OCI-LY7 (cell line): ENCODE measurements at regions not wholly inside any gene's neighbourhood (a gene's known extent, or its start where the extent isn't known, plus 50 kb on each side); places are given as distances from the start of the nearest gene placed in this dataset.

Experiments
- BruUV-seq: library from RNA; stranded (reverse); fragments of 400-500 nt; replicated peaks from 2 replicates; lab custom pipeline; 2021; lab: Mats Ljungman, UMichigan
- CTCF ChIA-PET: fragments of 300-600 bp; sonication (Branson Sonifier 250); formaldehyde crosslinking; loops from one replicate; lab custom pipeline; 2022; ENCODE audit warnings: antibody characterized with exemption; ENCODE audit not compliant: unreplicated experiment; lab: Charles Lee
- POLR2A ChIA-PET: fragments of 300-600 bp; sonication (Branson Sonifier 250); formaldehyde crosslinking; loops from one replicate; lab custom pipeline; 2022; ENCODE audit warnings: antibody characterized with exemption; lab: Charles Lee
- DNase-seq: peaks from one replicate; pipeline ENCODE4 v3.0.0-alpha.2; 2015; ENCODE audit warnings: low spot score
- H2AFZ ChIP-seq: fragments of 200-600 bp; sonication (generic), shearing (Covaris generic); 2 replicates; pipeline ENCODE4 v1.6.1; 2014; ENCODE audit warnings: mild to moderate bottlenecking, antibody characterized with exemption, low read length, moderate library complexity
- H3K27ac ChIP-seq: fragments of 200-600 bp; sonication (generic); 2 replicates; pipeline ENCODE4 v1.5.1; 2014; ENCODE audit warnings: mixed run types, low read depth, mild to moderate bottlenecking, moderate library complexity, low read length, inconsistent platforms; ENCODE audit not compliant: poor library complexity, severe bottlenecking
- H3K36me3 ChIP-seq: fragments of 200-600 bp; sonication (generic); 2 replicates; pipeline ENCODE4 v1.6.1; 2014; ENCODE audit warnings: mild to moderate bottlenecking, antibody characterized with exemption, low read length, moderate library complexity, mixed read lengths; ENCODE audit not compliant: insufficient read depth
- H3K4me1 ChIP-seq: fragments of 200-600 bp; sonication (generic); 2 replicates; pipeline ENCODE4 v1.5.1; 2014; ENCODE audit warnings: mild to moderate bottlenecking, low read length; ENCODE audit not compliant: insufficient read depth, poor library complexity, severe bottlenecking
- H3K4me2 ChIP-seq: fragments of 200-600 bp; sonication (generic); 2 replicates; pipeline ENCODE4 v1.6.1; 2014; ENCODE audit warnings: mild to moderate bottlenecking, low read length
- H3K4me3 ChIP-seq: fragments of 200-600 bp; sonication (generic); 2 replicates; pipeline ENCODE4 v1.5.1; 2014; ENCODE audit warnings: mild to moderate bottlenecking, low read depth, low read length; ENCODE audit not compliant: poor library complexity, severe bottlenecking
- H3K79me2 ChIP-seq: fragments of 200-600 bp; sonication (generic); 2 replicates; pipeline ENCODE4 v1.6.1; 2016; ENCODE audit warnings: low read depth, mild to moderate bottlenecking, low read length, moderate library complexity, mixed read lengths; ENCODE audit not compliant: insufficient read depth
- H3K9me2 ChIP-seq: fragments of 200-600 bp; sonication (generic); 2 replicates; pipeline ENCODE4 v1.6.1; 2016; ENCODE audit warnings: mild to moderate bottlenecking, low read length, mixed read lengths; ENCODE audit not compliant: insufficient read depth
- H3K9me3 ChIP-seq: fragments of 200-600 bp; sonication (generic); 2 replicates; pipeline ENCODE4 v1.6.1; 2014; ENCODE audit warnings: mild to moderate bottlenecking, mixed run types, low read length, mixed read lengths
- H4K20me1 ChIP-seq: fragments of 200-600 bp; sonication (generic); 2 replicates; pipeline ENCODE4 v1.6.1; 2014; ENCODE audit warnings: mild to moderate bottlenecking, antibody characterized with exemption, low read length, moderate library complexity, mixed read lengths; ENCODE audit not compliant: insufficient read depth
- EZH2phosphoT487 ChIP-seq: fragments of 200-600 bp; sonication (generic); IDR thresholded peaks from 2 replicates; pipeline ENCODE4 v1.6.1; 2018; ENCODE audit warnings: low read depth, borderline replicate concordance, mild to moderate bottlenecking, mixed run types, antibody characterized with exemption, low read length, moderate library complexity, mixed read lengths
- intact Hi-C: fragments of 100-400 bp; cut with micrococcal nuclease; formaldehyde crosslinking; loops from one replicate; pipeline ENCODE4 v1.10.0; 2022; ENCODE audit not compliant: unreplicated experiment
- TF ChIP-seq, protein P1 (sequence below): fragments of 200-600 bp; sonication (generic); conservative IDR thresholded peaks from 2 replicates; pipeline ENCODE4 v1.5.1; 2014; ENCODE audit warnings: mild to moderate bottlenecking, antibody characterized with exemption, low read length, moderate library complexity, mixed read lengths

DNA sequence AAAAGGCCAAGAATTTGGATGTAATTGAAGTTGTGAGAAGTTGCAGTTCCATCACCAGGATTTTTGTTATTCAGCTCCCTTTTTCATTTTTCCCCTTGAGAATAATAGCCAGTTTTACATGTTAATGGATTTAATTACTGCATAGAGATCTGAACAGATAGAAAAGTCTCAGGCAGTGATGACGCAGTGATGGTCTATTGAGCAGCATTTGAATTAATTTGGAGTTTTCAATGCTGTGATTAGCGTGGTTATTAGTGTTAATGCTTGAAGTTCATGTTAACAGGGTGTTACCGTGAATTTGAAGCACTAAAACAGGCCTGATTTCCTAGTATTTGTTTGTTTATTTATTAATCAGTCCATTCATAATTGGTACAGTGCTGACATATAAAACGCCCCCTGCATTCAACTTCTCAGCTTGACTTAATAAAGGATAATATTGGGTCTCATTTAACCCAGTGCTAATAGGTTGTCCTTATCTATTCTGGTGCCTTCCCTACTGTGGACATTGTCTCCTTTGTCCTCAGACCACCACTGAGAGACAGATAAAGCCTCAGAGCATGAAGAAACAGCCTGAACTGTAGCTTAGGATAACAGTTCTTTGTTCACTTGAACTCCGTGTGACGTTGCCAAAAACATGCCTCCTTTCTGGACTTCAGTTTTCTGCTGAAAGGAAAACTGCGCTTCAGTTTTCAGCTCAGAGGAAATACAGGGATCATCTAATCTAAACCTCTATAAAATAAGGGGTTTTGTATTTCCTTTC lies 82.4 kb downstream of the RTP4 start:
- BruUV-seq: no TSS peak
- no peak for DNase-seq
- no peaks in the 10 kb centered on the region for H3K36me3 ChIP-seq
- H3K4me1 ChIP-seq: no peaks in the 10 kb centered on the region
- H3K9me2 ChIP-seq: no peaks in the 10 kb centered on the region
- POLR2A ChIA-PET: interaction anchor here (0.6 kb wide), 1 partner anchor 51 kb away, joined by 4 read pairs; no protein-coding TSS in a partner anchor
- no peak overlapping the region for H3K4me3 ChIP-seq
- CTCF ChIA-PET: no interaction called here
- TF ChIP-seq EZH2phosphoT487: no peak
- TF ChIP-seq, protein P1, sequence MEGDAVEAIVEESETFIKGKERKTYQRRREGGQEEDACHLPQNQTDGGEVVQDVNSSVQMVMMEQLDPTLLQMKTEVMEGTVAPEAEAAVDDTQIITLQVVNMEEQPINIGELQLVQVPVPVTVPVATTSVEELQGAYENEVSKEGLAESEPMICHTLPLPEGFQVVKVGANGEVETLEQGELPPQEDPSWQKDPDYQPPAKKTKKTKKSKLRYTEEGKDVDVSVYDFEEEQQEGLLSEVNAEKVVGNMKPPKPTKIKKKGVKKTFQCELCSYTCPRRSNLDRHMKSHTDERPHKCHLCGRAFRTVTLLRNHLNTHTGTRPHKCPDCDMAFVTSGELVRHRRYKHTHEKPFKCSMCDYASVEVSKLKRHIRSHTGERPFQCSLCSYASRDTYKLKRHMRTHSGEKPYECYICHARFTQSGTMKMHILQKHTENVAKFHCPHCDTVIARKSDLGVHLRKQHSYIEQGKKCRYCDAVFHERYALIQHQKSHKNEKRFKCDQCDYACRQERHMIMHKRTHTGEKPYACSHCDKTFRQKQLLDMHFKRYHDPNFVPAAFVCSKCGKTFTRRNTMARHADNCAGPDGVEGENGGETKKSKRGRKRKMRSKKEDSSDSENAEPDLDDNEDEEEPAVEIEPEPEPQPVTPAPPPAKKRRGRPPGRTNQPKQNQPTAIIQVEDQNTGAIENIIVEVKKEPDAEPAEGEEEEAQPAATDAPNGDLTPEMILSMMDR: no peak
- H3K79me2 ChIP-seq: no peaks in the 10 kb centered on the region
- no peak overlapping the region for H3K27ac ChIP-seq
- H2AFZ ChIP-seq: no peak overlapping the region
- intact Hi-C loops: no loop called here
- no peaks in the 10 kb centered on the region for H3K9me3 ChIP-seq
- no peak overlapping the region for H3K4me2 ChIP-seq
- no peaks in the 10 kb centered on the region for H4K20me1 ChIP-seq

DNA sequence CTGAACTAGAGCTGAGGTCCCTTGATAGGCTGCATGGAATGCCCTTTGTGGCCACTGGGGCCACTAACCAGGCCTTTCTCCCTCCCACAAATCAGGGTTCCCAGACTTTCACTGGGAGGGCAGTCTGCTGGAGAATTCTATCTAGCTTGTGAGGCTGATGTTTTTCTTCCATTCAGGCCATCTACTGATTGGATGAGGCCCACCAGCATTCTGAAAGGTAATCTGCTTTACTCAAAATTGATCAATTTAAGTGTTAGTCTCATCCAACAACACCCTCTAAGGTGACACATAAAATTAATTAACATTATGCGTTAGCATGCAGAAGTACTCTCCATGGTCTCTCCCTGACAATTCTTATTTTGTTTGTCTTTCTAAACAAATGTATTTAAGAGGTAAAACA lies 80.5 kb downstream of the RTP4 start:
- no TSS peak for BruUV-seq
- CTCF ChIA-PET: no interaction called here
- no peaks in the 10 kb centered on the region for H3K4me1 ChIP-seq
- H3K4me2 ChIP-seq: no peak overlapping the region
- no peaks in the 10 kb centered on the region for H3K79me2 ChIP-seq
- TF ChIP-seq, protein P1: no peak
- TF ChIP-seq EZH2phosphoT487: no peak
- no peaks in the 10 kb centered on the region for H4K20me1 ChIP-seq
- POLR2A ChIA-PET: interaction anchor here (0.5 to 0.6 kb wide), 2 partner anchors 12 to 55 kb away, joined by 3 read pairs; no protein-coding TSS in a partner anchor
- no peak overlapping the region for H3K27ac ChIP-seq
- no peak overlapping the region for H3K4me3 ChIP-seq
- H3K9me3 ChIP-seq: no peaks in the 10 kb centered on the region
- no peaks in the 10 kb centered on the region for H3K9me2 ChIP-seq
- intact Hi-C loops: no loop called here
- no peak overlapping the region for H2AFZ ChIP-seq
- DNase-seq: no peak
- no peaks in the 10 kb centered on the region for H3K36me3 ChIP-seq

- DNase-seq: no peak
- Histone ChIP-seq H3K9me3 (no peaks in the 10 kb centered on the region), H3K79me2 (no peaks in the 10 kb centered on the region), H3K9me2 (no peaks in the 10 kb centered on the region), H4K20me1 (no peaks in the 10 kb centered on the region), H3K36me3 (no peaks in the 10 kb centered on the region), H3K4me2 (no peak overlapping the region), H3K27ac (no peak overlapping the region), H3K4me1 (no peaks in the 10 kb centered on the region), H3K4me3 (no peak overlapping the region), H2AFZ (no peak overlapping the region)
- intact Hi-C loops: no loop called here
- ChIA-PET CTCF (no interaction called here), POLR2A (no interaction called here)
- TF ChIP-seq, protein P1: no peak
- no peak for TF ChIP-seq EZH2phosphoT487
- no TSS peak for BruUV-seq
Observed at GRCh38 chr3:187447737-187448136, 79.6 kb downstream of the RTP4 start.
